NCI-H2227 (cell line): ENCODE measurements at regions not wholly inside any gene's neighbourhood (a gene's known extent, or its start where the extent isn't known, plus 50 kb on each side); places are given as distances from the start of the nearest gene placed in this dataset.
"Not testable (repeated sequence)": the region's sequence is repeated elsewhere in the genome, so short reads cannot be mapped to it uniquely, and the experiment has no call there.

ENCODE experiments used
- DNase-seq: peaks from one replicate; lab custom pipeline; 2025; ENCODE audit not compliant: unreplicated experiment; lab: John Stamatoyannopoulos, UW

- DNase-seq: no peak
Observed at GRCh38 chr4:167918077-167918476, 174.3 kb upstream of the ANXA10 start.

- DNase-seq: no peak
Observed at GRCh38 chr4:167930166-167930565, 162.2 kb upstream of the ANXA10 start.

GRCh38 chr4:167934216-167934615 lies 158.1 kb upstream of the ANXA10 start:
- DNase-seq: no peak

- no peak for DNase-seq
Observed at GRCh38 chr4:167939863-167940616, 152.3 kb upstream of the ANXA10 start.

GRCh38 chr4:167943872-167944505 lies 148.3 kb upstream of the ANXA10 start:
- DNase-seq: no peak

- no peak for DNase-seq
Observed at GRCh38 chr4:167944721-167945120, 147.6 kb upstream of the ANXA10 start.

- no peak for DNase-seq
Observed at GRCh38 chr4:167955006-167955405, 137.3 kb upstream of the ANXA10 start.

- no peak for DNase-seq
Observed at GRCh38 chr4:167956676-167957075, 135.7 kb upstream of the ANXA10 start.

GRCh38 chr4:167964766-167965373 lies 127.5 kb upstream of the ANXA10 start:
- DNase-seq: no peak

- no peak for DNase-seq
Observed at GRCh38 chr4:167966143-167966542, 126.2 kb upstream of the ANXA10 start.

- no peak for DNase-seq
Observed at GRCh38 chr4:167973513-167973912, 118.8 kb upstream of the ANXA10 start.

- no peak for DNase-seq
Observed at GRCh38 chr4:167985565-167985964, 106.8 kb upstream of the ANXA10 start.

- no peak for DNase-seq
Observed at GRCh38 chr4:167986044-167986443, 106.3 kb upstream of the ANXA10 start.

GRCh38 chr4:167987285-167987684 lies 105.1 kb upstream of the ANXA10 start:
- DNase-seq: no peak

- DNase-seq: no peak
Observed at GRCh38 chr4:167989815-167990214, 102.5 kb upstream of the ANXA10 start.

GRCh38 chr4:168008112-168008511 lies 84.2 kb upstream of the ANXA10 start:
- not testable (repeated sequence) for DNase-seq

- DNase-seq: no peak
Observed at GRCh38 chr4:168019019-168019651, 73.2 kb upstream of the ANXA10 start.

GRCh38 chr4:168019921-168020320 lies 72.4 kb upstream of the ANXA10 start:
- no peak for DNase-seq

GRCh38 chr4:168021666-168022065 lies 70.7 kb upstream of the ANXA10 start:
- no peak for DNase-seq

- no peak for DNase-seq
Observed at GRCh38 chr4:168028568-168028967, 63.8 kb upstream of the ANXA10 start.

GRCh38 chr4:168028970-168029597 lies 63.3 kb upstream of the ANXA10 start:
- no peak for DNase-seq
